ENCODE measurements at regions not wholly inside any gene's neighbourhood (a gene's known extent, or its start where the extent isn't known, plus 50 kb on each side); places are given as distances from the start of the nearest gene placed in this dataset.
"Not testable (repeated sequence)": the region's sequence is repeated elsewhere in the genome, so short reads cannot be mapped to it uniquely, and the experiment has no call there.

DNA sequence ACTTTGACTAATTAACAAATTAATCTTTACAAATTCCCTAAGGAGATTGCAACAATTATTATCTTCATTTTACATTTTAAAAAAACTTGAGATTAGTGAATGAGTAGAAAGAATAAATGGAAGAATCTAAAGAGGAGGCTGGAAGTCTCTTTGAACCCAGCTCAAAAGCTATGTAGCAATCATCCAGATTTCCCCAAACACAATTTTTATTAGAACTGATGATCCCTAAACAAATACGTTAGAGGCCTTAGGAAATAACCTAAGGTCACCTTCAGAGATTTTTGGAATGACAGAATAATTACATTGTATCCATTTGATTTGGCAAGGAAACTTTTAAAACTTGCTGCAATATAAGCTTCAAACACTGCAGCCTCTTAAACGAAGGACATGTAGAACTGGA, 242.4 kb upstream of the LYPLAL1 start:
- no peak for DNase-seq (ENCODE audit: low read depth in 3 of 3)

DNA sequence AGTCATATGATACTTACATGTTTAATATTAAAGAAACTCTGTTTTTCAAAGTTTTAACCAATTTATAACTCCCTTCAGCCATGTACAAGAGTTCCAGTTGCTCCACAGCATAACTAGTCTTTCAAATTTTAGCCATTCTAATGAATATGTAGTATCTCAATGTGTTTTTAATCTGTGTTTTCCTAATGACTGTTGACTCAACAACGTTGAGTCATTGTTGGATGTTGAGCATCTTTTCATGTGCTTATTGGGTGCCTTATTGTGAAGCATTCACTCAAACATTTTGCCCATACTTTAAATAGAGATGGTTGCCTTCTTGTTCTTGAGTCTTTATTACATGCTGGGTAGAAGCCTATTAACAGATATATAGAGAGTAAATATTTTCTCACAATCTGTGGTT, 240.2 kb upstream of the LYPLAL1 start:
- no peak for DNase-seq (ENCODE audit: low read depth in 3 of 3)

DNA sequence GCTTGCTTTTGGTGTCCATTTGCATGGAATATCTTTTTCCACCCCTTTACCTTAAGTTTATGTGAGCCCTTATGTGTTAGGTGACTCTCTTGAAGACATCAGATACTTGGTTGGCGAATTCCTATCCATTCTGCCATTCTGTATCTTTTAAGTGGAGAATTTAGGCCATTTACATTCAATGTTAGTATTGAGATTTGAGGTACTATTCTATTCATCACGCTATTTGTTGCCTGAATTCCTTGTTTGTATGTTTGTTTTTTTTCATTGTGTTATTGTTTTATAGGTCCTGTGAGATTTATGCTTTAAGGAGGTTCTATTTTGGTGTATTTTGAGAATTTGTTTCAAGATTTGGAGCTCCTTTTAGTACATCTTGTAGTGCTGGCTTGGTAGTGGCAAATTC, 238.3 kb upstream of the LYPLAL1 start:
- not testable (repeated sequence) for DNase-seq (ENCODE audit: low read depth in 3 of 3)

DNA sequence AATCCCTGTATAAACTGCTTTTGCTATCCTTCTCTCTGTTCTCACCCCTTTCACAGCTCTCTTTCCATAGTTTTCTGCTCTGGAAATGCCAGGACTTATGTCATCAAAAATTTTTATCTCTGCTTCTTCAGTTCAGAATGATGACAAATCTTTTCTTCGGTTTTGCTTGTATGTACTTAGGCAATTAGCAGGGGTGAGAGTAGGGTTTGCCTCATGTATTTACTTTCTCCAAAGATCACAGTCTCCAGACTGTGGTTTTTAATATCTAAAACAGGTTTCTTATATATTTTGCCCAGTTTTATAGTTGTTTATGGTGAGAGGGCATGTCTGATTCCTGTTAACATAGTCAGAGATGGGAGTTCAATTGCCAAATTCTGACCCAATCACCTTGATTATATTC, 235.4 kb upstream of the LYPLAL1 start:
- DNase-seq (ENCODE audit: low read depth in 3 of 3) = no peak

DNA sequence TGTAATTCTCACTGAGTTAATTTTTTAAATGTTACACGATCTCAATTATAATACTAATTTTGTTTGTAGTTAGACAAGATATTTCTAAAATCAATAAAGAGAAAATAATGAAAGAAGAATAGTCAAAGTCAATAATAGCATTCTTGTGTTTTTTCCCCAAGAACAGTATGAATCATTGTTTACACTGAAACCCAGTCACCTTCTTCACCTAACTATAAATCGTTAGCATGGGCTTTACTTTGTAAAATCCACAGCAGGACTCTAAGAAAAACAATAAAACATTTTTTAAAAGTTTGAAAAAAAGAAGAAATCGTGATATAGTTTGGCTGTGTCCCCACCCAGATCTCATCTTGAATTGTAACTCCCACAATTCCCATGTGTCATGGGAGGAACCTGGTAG, 234.6 kb upstream of the LYPLAL1 start:
- no peak for DNase-seq (ENCODE audit: low read depth in 3 of 3)

DNA sequence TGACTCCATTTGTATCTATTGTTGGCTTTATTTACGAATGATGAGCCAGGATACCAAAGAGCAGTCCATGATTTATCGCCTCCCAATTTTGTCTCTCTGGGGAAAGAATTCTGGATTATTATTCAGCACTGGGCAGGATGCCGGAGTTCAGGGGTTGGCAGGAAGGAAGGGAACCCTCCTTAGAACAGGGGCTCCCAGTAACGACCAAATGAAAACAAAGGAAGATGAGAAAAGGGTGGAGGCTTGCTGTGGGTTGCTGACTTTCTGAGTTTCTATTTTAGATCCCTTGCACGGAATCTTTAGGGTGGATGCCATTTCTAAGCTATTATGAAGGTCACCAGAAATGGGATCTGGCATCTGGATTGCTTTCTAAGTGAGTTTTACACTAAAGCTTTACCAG, 231.2 kb upstream of the LYPLAL1 start:
- no peak for DNase-seq (ENCODE audit: low read depth in 3 of 3)

DNA sequence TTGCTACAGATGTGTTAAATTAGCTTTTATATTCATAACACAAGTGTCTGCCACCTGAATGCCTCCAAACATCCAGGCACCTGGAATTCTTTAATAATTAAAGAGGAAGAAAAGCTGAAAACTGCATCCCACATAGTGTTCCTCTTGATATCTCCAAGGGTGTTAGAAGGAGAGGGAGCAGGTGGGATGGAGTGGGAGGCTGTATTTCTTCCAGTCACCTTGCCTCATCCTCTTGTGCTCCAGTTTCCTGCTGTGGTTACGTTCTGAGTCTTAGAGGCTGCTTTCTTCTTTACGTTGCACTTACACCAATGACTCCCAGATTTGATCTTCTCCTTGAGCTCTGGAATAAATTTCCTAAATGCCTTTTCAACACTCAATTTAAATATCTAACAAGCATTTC, 230.3 kb upstream of the LYPLAL1 start:
- no peak for DNase-seq (ENCODE audit: low read depth in 3 of 3)

DNA sequence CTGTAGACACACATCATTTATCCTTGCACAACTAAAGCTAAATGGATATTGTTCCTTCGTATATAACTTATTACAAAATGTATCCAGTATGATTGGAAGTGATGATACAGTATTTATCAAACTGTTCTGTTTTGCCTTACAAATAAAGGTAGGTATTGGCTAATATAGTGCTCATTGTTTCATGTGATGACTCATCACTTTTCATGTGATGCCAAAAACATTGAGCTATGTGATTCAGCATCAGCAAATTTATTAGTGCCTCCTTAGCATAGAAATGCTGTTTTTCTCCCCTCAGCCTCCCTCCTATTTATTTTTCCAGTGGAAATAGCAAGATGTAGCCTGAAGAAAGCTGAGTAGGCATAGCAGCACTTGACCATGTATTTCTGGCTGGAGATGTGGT, 228.6 kb upstream of the LYPLAL1 start:
- no peak for DNase-seq (ENCODE audit: low read depth in 3 of 3)

DNA sequence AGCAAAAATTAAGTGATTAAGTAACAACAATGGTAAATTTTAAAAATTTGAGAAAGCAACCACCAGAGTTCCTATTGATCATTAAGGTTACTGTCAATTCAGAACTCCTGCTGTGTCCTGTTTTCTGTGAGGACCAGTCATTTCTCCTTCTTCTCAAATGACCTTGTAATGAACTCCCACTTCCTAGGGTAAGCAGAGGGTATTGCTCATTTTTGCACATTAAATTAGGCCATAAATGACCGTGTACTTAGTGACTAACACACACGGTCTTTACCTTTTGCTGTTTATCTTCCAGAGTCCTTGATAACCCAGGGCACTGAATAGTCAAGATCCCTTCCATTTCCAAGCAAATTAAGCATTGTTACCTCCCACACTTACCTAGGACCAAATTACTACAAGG, 227.5 kb upstream of the LYPLAL1 start:
- DNase-seq (ENCODE audit: low read depth in 3 of 3) = no peak

DNA sequence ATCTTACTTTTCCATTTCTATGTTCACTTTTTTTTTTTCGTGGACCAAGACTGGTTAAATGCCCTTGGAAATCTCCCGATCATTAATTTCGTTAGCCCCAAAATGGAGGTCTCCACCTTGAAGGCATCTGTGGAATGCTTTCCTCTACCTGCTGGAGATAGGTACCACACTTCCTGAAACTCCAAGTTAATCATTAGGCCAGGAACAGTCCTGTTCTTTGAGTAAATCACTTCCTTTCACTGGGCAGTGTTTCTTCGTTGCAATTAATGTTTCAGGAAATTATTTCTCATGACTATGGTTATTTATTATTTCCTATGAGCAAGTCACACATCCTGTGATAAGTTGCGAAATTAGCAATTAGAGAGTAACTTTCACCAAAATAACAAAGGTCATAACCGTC, 225.2 kb upstream of the LYPLAL1 start:
- no peak for DNase-seq (ENCODE audit: low read depth in 3 of 3)

DNA sequence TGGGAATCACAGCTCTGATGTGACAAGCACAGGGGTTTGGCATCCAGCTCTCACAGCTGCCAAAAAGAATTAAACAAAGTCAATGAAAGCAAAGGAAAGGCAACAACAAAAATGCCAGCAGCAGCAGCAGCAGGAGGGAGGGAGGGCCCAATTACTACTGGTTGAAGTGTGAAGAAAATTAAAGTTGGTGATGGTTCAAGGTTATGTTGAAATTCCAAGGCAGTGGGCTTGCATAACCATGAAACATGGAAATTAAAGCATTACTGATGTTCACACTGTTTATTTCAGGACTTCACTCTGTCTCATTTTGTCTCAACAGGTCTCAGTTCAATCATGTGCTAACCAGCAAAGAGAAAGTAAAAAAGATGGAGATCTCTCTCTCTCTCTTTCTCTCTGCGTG, 220.3 kb upstream of the LYPLAL1 start:
- no peak for DNase-seq (ENCODE audit: low read depth in 3 of 3)

DNA sequence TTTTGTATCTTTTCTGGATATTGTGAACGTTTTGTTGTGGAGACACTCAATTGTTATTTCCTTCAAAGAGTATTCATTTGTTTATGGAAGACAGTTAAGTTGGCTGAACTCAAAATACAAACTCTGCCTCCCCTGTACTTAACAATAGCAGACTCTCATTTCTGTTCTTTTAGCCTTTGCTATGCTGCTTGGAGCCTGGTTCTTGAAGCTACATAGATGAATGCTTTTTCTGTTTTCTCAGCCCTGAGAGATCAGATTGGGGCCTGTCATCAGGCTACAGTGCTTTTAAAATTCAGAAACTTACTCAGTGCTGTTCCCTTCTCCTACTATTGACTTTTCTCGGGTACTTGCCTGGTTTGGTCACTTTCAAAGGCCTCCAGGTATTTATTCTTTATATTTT, 215.7 kb upstream of the LYPLAL1 start:
- no peak for DNase-seq (ENCODE audit: low read depth in 3 of 3)

DNA sequence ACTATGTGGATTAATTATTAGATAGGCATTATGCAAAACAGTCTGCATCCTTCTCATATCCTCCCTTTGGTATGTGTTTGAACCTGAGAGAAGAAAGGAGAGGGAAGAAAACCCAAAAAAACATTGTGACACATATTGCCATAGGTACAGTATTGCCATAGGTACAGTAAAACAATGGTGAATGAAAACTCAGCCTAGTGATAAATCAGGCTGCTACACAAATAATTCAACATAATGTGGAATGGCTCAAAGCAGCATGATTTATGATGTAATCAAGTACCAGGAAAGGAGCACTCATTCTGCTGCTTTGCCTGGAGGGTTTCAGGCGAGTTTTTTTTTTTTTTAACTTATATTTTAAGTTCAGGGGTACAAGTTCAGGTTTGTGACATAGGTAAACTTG, 213.9 kb upstream of the LYPLAL1 start:
- no peak for DNase-seq (ENCODE audit: low read depth in 3 of 3)

DNA sequence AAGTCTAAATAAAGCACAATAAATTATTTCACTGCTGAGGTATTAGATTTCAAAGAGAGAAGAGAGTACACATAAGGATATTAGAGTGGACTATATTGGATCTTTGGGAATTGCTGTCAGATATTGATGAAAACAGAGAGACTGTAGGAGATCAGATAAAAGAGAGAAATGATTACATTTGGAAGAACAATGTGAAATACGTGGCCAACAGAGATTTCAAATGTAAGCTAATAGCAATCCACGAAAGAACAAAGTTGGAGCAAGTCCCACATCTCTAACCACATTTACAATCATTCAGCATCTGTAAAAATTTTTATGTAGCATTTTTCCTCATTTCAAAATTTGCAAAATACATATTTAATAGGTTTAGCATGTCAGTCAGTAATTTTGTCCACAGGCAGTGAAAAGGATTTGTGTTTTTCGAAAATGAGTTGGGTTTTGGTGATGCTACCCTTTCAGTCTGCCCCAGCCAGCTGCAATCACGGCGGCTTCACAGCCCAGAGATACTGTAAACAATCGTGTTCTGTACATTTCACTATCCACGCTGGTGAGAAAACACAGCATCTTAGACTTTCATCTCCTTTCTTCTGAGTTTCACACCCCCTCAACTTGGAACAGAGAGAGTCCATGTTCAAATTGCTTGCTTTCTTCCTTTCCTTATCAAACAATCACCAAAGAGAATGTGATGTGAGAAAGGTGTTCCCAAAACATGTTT, 209.1 kb upstream of the LYPLAL1 start:
- DNase-seq (ENCODE audit: low read depth in 3 of 3) = no peak

DNA sequence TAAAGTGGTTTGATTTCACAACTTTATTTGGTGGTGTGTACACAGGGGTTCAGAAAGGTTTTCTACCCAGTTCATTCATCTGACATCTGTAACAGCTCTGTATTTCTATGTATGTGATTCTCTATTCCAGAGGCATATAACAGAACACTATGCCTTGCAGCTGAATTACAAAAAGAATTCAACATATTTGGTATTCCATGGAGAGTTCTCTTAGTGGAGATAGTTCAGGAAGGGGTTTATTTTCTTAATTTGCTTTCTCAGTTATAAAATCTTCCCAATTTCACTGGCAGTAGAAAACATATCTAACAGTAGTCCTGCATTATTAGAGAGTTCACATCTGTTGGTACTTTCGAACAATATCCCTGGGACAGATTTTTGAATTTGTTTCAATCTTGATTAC, 207.9 kb upstream of the LYPLAL1 start:
- DNase-seq (ENCODE audit: low read depth in 3 of 3) = no peak

DNA sequence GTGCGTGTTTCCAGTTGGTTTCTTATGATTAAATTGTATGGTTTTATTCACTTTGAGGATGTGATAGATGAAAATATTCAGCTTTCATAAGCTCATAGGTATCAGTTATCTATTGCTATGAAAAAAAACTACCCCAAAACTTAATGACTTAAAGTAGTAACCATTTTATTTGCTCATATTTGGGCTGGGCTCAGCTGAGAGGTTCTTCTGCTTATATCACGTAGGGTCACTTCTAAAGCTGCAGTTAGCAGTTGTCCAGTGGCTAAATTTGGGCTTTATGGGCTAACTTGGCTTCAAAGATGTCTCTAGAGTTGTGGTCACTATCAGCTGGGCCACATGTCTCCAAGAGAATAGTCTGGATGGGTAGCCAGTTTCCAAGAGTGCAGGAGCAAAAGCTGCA, 206.4 kb upstream of the LYPLAL1 start:
- no peak for DNase-seq (ENCODE audit: low read depth in 3 of 3)

DNA sequence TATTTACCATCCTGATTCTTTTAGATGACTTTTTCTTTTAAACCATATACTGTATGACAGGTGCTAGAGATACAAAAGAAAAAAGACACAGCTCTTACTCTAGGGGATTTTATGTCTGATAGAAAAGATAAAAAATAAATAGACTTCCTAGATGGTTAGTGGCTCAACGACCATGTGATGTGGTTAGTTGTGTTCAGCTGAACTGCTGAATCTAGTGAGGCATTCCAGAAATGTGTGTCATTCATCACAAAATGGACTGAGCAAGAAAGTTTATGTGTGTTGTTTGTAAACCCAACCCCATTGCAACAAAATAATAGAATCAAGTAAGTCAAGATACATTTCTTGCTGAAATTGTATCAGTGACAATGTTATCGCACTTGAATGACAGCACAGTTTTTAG, 205.8 kb upstream of the LYPLAL1 start:
- no peak for DNase-seq (ENCODE audit: low read depth in 3 of 3)

DNA sequence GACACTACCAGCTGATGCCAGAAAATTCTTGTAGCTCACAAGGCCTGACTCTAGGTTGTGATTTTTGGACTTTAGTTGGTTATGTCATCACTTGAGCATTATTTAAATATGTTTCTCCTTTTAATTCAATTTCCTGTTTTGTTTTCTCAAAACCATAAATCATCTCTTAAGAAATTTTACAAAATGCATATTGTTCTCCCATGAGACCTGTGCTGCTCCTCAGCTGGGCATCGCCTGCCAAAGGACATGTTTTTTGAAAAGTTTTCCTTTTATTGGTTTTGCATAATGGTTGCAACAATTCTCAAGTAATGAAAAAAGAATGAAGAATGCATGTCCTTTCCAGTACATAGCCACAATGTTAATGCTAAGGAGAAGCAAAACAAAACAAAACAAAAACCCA, 204.7 kb upstream of the LYPLAL1 start:
- no peak for DNase-seq (ENCODE audit: low read depth in 3 of 3)

DNA sequence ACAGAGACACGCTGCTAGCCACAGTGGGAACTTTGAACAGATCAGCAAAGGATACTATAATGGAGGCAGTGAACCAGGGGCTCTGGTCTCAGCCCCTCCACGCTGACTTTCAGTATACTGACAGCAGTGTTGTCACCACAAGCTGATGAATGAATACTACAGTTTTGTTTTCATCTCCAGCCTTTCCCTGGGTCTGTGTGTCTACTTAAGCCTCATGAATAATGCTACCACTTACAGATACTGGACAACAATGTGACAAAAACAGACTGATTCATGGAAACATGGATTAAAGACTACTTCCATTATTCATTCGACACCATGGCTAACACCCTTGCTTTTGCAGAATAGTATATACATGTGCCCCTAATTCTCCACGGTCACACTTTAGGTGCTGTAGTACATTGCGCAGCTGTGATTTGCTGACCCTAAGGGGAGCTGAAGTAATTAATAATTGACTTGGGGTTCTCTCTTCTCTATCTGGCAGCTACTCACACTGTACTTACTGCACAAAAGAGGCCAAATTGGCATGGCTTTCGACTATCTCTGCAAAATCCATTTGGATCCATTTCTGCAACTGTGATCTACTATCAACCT, 203.2 kb upstream of the LYPLAL1 start:
- no peak for DNase-seq (ENCODE audit: low read depth in 3 of 3)

DNA sequence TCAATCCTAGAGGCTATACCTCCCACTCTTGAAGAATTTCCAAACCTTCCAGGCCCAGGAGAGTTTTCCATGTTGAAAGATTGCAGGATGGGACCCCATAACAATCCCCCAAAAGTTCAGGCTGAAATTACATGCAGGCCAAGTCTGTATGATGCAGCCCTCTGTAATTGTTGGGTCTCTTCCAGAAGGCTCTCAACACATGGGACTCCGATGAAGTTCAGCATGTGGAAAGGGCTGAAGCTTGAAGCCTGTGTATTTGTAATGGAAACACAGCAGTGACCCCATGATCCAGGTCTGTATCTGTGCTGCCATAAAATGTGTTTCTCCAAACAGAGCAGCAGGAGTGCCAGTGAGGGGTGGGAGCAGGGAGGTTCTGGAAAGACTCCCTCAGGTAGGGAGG, 202.5 kb upstream of the LYPLAL1 start:
- no peak for DNase-seq (ENCODE audit: low read depth in 3 of 3)

DNA sequence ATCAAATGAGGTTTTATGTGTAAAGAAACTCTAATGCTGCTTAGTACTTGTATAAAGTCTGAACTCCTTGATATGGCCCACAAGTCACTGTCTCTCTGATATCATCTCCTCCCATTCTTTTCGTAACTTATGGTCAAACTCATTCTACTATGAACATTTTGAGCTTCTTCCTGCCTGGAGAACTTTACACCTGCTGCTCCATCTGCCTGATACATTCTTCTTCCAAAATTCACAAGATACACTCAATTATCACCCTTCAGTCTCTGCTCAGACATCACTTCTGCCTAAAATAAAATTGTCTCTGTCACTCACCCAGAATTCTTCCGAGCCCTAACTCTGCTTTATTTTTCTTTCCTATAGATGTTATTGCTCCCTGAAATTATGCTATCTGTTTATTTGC, 192.8 kb upstream of the LYPLAL1 start:
- DNase-seq (ENCODE audit: low read depth in 3 of 3) = no peak

DNA sequence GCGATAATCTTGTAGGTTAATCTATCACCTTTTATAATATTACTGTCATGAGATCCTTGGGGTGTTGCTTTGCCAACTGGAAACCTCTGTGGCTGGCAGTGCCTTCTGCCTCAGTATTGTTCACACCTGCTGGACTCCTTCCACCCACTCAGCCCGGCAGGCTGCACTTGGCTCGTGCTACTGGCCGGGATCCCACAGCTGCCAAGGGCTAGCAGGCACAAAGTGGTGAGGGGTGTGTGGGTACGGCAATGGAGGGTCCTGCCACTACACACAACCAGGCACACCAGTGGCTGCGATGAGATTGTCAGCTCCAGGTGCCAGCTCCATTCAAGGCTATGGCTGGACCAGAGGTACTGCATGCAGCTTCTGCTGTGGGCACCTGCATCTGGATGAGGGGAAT, 191.2 kb upstream of the LYPLAL1 start:
- DNase-seq (ENCODE audit: low read depth in 3 of 3) = no peak

DNA sequence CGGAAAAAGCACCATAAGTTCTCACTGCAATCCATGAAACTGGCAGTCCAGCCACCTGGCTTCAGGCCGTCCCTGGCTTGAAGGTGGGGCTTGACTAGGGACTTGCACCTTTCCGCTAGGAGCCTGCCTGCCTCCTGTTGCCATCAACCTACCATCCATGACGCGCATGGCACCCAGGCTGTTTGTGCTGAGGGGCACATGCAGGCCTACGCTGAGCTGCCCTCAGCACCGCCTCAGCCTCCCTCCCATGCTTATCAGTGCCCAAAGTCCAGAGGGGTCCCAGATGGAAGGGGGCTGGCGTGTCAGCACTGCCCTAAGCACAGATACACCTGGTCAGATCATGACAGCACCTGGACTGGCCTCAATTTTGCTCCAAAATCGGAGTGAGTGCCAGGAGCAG, 190.2 kb upstream of the LYPLAL1 start:
- no peak for DNase-seq (ENCODE audit: low read depth in 3 of 3)

DNA sequence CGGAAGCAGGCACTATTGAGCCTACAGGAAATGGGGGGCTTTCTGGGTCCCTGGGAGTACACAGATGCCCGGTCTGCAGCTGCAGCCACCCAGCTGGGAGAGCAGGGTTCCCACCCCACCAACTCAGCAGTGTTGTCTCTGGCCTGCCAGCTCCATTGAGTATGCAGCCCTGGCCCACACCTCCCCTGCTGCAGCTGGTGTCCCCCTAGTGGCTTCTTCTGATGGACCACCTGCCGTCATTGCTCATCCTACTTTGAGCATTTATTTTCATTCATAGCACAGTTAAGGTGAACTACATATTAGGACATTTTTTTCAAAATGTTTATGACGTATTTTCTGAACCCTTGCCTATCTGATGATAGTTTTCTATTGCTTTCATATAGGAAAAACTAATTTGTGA, 189.8 kb upstream of the LYPLAL1 start:
- DNase-seq (ENCODE audit: low read depth in 3 of 3) = no peak

Measured in stimulated activated CD4-positive, alpha-beta T cell treated with anti-CD3 and anti-CD28 coated beads, TNF-alpha, amount 100 ng/mL, for 4 hours (primary cell).